AG04449 (cell line): ENCODE measurements at regions not wholly inside any gene's neighbourhood (a gene's known extent, or its start where the extent isn't known, plus 50 kb on each side); places are given as distances from the start of the nearest gene placed in this dataset.
"Not testable (repeated sequence)": the region's sequence is repeated elsewhere in the genome, so short reads cannot be mapped to it uniquely, and the experiment has no call there.

Source experiments
- CTCF ChIA-PET: fragments of 350-600 bp; formaldehyde crosslinking; extraction: SDS; loops from one replicate; lab custom pipeline; 2021; ENCODE audit warnings: antibody characterized with exemption; lab: Yijun Ruan, JAX
- POLR2A ChIA-PET: fragments of 400-600, 350-600 bp; formaldehyde crosslinking; extraction: SDS; loops from one replicate; lab custom pipeline; 2020; ENCODE audit warnings: antibody characterized with exemption, inconsistent platforms; lab: Yijun Ruan, JAX
- DNase-seq: peaks from one replicate; pipeline ENCODE4 v3.0.0-alpha.2; 2010; ENCODE audit warnings: low read depth, low spot score
- H3K4me3 ChIP-seq: 2 replicates; pipeline ENCODE4 v1.5.1; 2011; ENCODE audit warnings: low read depth, mild to moderate bottlenecking, control low read depth, low read length
- TF ChIP-seq, protein P1 (sequence below): IDR thresholded peaks from one replicate; pipeline ENCODE4 v1.5.1; 2011; ENCODE audit warnings: mild to moderate bottlenecking, moderate library complexity, low read length, control low read depth, inconsistent platforms; ENCODE audit not compliant: insufficient read depth; ENCODE audit errors: missing control alignments

DNA sequence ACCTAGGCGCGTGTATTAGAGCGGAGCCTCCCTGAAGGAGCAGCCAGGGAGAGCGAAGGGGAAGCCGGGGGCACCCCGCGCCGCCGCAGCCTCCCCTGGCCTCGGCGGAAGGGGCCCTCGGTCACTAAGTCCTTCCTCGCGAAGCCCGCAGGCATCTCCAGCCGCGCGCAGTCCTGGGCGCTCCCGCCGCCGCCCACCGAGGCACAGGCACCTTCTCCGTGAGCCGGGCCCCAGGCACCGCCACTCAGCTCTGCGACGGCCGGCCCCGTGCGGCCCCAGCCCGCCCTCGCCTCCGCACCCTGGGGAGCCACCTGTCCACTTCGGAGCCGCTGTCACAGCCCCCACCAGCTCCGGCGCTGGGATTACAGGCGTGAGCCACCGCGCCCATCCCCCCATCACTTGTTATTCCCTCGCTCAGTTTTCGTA, 80.8 kb downstream of the ZNF467 start:
- POLR2A ChIA-PET, result no interaction called here
- H3K4me3 ChIP-seq, result peak overlapping the region; percentile 8; the same call in 1 of the 2 replicates
- DNase-seq, result no peak
- CTCF ChIA-PET, result no interaction called here
- TF ChIP-seq, protein P1, sequence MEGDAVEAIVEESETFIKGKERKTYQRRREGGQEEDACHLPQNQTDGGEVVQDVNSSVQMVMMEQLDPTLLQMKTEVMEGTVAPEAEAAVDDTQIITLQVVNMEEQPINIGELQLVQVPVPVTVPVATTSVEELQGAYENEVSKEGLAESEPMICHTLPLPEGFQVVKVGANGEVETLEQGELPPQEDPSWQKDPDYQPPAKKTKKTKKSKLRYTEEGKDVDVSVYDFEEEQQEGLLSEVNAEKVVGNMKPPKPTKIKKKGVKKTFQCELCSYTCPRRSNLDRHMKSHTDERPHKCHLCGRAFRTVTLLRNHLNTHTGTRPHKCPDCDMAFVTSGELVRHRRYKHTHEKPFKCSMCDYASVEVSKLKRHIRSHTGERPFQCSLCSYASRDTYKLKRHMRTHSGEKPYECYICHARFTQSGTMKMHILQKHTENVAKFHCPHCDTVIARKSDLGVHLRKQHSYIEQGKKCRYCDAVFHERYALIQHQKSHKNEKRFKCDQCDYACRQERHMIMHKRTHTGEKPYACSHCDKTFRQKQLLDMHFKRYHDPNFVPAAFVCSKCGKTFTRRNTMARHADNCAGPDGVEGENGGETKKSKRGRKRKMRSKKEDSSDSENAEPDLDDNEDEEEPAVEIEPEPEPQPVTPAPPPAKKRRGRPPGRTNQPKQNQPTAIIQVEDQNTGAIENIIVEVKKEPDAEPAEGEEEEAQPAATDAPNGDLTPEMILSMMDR, result no peak

DNA sequence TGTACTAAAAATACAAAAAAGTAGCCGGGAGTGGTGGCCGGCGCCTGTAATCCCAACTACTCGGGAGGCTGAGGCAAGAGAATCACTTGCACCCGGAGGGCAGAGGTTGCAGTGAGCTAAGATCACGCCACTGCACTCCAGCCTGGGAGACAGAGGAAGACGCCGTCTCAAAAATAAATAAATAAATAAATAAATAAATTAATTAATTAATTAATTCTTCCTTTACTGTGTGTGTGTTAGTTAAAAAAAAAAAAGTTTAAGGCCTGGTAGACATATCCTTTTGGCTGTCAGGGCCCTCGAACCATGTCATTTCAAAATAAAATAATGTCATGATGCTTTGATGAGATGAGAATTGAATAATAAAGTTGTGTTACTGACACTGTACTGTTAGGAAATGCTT, 81.3 kb downstream of the ZNF467 start:
- POLR2A ChIA-PET, result no interaction called here
- TF ChIP-seq, protein P1, result no peak
- CTCF ChIA-PET, result no interaction called here
- no peak for DNase-seq
- H3K4me3 ChIP-seq, result no peak overlapping the region

DNA sequence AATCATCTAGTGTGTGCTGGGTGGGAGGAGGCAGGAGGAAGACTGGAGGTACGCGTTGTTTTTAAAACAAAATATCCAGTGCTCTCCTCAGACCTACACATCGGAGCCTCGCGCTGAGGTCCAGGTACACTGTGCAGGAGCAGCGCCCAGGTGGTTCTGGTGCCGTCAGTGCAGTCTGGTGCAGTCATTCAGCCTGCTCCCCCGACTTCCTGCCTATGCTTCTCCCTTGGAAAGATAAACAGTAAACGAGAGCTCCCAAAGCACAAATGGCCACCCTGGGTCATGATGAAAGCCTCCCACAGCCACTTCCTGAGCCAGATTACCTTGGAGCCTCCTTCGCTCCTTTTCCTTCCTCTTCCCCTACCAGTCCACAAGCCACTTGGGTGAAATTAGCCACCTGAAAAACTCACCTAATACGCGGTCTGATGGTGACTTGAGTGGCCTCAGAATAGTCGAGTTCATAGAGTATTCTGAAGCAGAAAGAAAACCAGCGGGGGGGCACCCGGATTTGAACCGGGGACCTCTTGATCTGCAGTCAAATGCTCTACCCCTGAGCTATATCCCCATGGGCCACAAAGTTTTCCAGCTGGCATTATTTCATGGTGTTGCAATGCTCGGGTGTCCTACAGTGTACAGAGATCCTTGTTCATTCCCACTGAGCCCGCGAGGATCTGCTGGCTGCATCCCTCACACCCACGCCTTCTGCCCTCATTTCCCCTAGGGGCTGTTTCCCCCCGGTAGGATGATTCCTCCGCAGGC, 82.5 kb downstream of the ZNF467 start:
- CTCF ChIA-PET, result no interaction called here
- TF ChIP-seq, protein P1, result no peak
- H3K4me3 ChIP-seq, result no peak overlapping the region
- POLR2A ChIA-PET, result no interaction called here
- peak; percentile 52 for DNase-seq

GRCh38 chr7:149689291-149689721, 84.1 kb downstream of the ZNF467 start:
- CTCF ChIA-PET, result no interaction called here
- TF ChIP-seq, protein P1, result no peak
- no peak overlapping the region for H3K4me3 ChIP-seq
- POLR2A ChIA-PET, result no interaction called here
- DNase-seq, result no peak

DNA sequence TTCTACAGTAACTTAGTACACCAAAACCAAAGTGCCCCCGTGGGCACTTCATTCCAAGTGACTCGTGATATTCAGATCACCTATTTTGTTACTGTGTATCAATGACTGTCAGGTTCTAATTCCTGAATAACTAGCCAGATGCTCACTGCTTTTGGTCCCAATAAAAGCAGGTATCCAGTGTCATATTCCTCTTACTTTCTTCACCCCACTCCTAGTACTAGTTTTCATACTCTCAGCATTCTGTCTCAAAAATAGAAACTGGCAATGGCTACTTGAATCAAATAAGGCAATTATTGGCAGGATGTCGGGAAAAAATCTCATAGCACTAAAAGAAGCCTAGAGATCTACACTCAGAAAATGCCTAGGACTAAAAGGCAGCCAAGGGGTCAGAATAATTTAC, 84.6 kb downstream of the ZNF467 start:
- no peak overlapping the region for H3K4me3 ChIP-seq
- ChIA-PET POLR2A (no interaction called here), CTCF (interaction anchor here (1.1 kb wide), 1 partner anchor 53 kb away, joined by 3 read pairs; no protein-coding TSS in a partner anchor)
- TF ChIP-seq, protein P1, result no peak
- no peak for DNase-seq

DNA sequence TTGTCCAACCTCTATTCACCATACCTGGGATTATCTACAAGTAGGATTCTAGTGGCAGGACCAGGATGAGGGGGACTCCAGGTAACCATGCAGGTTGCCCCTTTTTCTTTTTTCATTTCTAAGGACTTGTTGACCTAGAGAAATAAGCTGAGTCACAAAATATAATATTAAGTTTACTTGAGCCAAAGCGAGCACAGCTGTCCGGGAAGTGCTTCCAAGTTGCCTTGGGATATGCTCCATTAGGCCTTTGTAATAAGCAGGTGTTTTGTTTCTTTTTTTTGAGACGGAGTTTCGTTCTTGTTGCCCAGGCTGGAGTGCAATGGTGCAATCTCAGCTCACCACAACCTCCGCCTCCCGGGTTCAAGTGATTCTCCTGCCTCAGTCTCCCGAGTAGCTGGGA, 85.6 kb downstream of the ZNF467 start:
- CTCF ChIA-PET, result interaction anchor here (1.1 kb wide), 1 partner anchor 54 kb away, joined by 3 read pairs; no protein-coding TSS in a partner anchor
- POLR2A ChIA-PET, DNase-seq, H3K4me3 ChIP-seq: not testable (repeated sequence)
